GM12865 (cell line): ENCODE measurements at regions not wholly inside any gene's neighbourhood (a gene's known extent, or its start where the extent isn't known, plus 50 kb on each side); places are given as distances from the start of the nearest gene placed in this dataset.

ENCODE experiments used
- DNase-seq: peaks from one replicate; pipeline ENCODE4 v3.0.0; 2010; ENCODE audit warnings: low read depth
- H3K4me3 ChIP-seq: 2 replicates; pipeline ENCODE4 v1.5.1; 2011; ENCODE audit warnings: mild to moderate bottlenecking, low read depth, low read length, control low read depth
- TF ChIP-seq, protein P1 (sequence below): IDR thresholded peaks from 2 replicates; pipeline ENCODE4 v1.5.1; 2011; ENCODE audit warnings: low read length, control low read depth, low read depth, inconsistent platforms; ENCODE audit not compliant: insufficient read depth; ENCODE audit errors: missing control alignments

DNA sequence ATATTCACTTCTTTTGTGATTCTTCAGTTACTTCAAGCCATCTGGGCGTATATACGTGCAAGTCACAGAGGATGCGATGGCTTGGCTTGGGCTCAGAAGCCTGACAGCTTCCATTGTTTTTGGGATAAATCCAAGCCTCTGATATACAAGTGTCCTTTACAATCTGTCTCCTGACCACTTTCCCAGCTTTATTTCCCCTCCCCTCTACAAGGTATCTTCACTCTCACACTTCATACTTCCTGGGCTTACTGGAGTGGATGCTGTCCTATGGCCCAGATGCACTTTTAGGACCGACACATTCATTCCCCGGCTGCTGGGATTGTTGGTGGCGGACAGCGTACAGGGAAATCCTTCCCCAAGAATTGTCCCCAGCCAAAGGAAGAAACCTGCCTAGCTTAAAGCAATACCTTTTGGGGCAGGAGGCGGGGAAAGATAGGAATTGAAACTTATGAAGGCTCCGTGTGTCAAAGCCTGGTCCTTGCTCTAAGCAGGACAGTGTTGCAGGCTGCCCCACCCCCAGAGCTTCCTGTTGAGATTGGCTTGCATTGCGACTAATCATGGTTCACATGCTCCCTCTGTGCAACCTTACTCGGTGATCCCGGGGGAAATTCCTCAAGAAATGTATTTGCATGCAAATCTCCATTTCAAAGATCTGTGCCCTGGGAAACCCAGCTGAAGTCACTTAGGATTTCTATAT is 802.9 kb upstream of the ID2 start:
- TF ChIP-seq, protein P1, sequence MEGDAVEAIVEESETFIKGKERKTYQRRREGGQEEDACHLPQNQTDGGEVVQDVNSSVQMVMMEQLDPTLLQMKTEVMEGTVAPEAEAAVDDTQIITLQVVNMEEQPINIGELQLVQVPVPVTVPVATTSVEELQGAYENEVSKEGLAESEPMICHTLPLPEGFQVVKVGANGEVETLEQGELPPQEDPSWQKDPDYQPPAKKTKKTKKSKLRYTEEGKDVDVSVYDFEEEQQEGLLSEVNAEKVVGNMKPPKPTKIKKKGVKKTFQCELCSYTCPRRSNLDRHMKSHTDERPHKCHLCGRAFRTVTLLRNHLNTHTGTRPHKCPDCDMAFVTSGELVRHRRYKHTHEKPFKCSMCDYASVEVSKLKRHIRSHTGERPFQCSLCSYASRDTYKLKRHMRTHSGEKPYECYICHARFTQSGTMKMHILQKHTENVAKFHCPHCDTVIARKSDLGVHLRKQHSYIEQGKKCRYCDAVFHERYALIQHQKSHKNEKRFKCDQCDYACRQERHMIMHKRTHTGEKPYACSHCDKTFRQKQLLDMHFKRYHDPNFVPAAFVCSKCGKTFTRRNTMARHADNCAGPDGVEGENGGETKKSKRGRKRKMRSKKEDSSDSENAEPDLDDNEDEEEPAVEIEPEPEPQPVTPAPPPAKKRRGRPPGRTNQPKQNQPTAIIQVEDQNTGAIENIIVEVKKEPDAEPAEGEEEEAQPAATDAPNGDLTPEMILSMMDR = no peak
- H3K4me3 ChIP-seq = no peak overlapping the region
- DNase-seq = no peak

- TF ChIP-seq, protein P1 = no peak
- no peak for DNase-seq
- no peak overlapping the region for H3K4me3 ChIP-seq
These were observed 802.4 kb upstream of the ID2 start for GRCh38 chr2:7879483-7879835.

DNA sequence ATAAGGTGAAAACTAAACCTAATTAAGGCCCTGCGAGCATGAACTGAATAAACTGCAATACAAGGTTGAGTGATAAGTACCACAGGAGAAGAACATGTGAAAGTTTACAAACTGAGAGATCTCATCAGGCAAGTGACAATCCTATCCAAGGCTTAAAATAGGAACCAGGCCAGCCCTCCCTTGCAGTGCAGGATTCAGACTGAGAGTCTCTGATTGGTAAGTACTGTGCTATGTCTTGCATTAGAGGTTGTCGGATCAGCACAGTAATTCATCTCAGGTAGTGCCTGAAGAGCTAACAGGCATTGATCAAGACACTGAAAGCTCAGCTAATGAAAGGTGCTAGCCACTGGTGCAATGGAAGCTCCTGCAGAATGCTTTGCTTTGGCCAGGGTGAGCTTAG is 801.7 kb upstream of the ID2 start:
- TF ChIP-seq, protein P1 = no peak
- H3K4me3 ChIP-seq = no peak overlapping the region
- DNase-seq = no peak

- no peak for DNase-seq
- no peak overlapping the region for H3K4me3 ChIP-seq
- TF ChIP-seq, protein P1 = no peak
These were observed 801.3 kb upstream of the ID2 start for GRCh38 chr2:7880566-7880965.

GRCh38 chr2:7881063-7881462 is 800.8 kb upstream of the ID2 start:
- H3K4me3 ChIP-seq = no peak overlapping the region
- TF ChIP-seq, protein P1 = no peak
- no peak for DNase-seq

GRCh38 chr2:7881466-7881865 is 800.4 kb upstream of the ID2 start:
- TF ChIP-seq, protein P1 = no peak
- H3K4me3 ChIP-seq = no peak overlapping the region
- DNase-seq = peak; percentile 43

- TF ChIP-seq, protein P1 = no peak
- H3K4me3 ChIP-seq = no peak overlapping the region
- DNase-seq = no peak
These were observed 799.6 kb upstream of the ID2 start for GRCh38 chr2:7882296-7882695.
